HEK293T (cell line): ENCODE measurements at regions not wholly inside any gene's neighbourhood (a gene's known extent, or its start where the extent isn't known, plus 50 kb on each side); places are given as distances from the start of the nearest gene placed in this dataset.

ENCODE experiments used
- NFRKB ChIP-seq: fragments of 450-650 bp; IDR thresholded peaks from 2 replicates; pipeline ENCODE4 v1.6.1; 2016; ENCODE audit warnings: mild to moderate bottlenecking, moderate library complexity
- TARDBP ChIP-seq: fragments of 450-650 bp; IDR thresholded peaks from 2 replicates; pipeline ENCODE4 v1.6.1; 2016

DNA sequence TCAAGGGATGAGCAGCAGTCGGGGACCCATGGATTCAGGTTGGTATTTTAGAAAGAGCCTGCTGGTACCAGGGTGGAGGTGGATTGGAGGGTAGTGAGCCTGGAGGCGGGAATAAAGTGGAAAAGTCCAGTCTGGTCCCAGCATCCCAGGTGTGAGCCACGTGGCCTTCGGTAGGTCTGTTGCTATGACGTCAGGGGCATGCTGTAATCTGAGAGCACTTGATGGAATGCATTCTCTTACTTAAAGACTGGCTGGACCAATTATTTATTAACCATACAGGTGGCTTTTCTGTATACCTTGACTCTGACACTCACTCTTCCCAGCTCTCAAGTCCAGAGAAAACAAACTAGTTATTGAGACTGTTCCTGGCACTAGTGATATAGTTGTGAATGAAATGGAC is 389.9 kb upstream of the RGMA start:
- no peak for TF ChIP-seq TARDBP
- no peak for TF ChIP-seq NFRKB
